ENCODE measurements at regions not wholly inside any gene's neighbourhood (a gene's known extent, or its start where the extent isn't known, plus 50 kb on each side); places are given as distances from the start of the nearest gene placed in this dataset.

- DNase-seq, result no peak
Measured at GRCh38 chr1:5254131-5254725, 599.8 kb downstream of the AJAP1 start.

GRCh38 chr1:5253036-5253435, 598.6 kb downstream of the AJAP1 start:
- DNase-seq, result no peak

- DNase-seq, result no peak
Measured at GRCh38 chr1:5250336-5250735, 595.9 kb downstream of the AJAP1 start.

DNA sequence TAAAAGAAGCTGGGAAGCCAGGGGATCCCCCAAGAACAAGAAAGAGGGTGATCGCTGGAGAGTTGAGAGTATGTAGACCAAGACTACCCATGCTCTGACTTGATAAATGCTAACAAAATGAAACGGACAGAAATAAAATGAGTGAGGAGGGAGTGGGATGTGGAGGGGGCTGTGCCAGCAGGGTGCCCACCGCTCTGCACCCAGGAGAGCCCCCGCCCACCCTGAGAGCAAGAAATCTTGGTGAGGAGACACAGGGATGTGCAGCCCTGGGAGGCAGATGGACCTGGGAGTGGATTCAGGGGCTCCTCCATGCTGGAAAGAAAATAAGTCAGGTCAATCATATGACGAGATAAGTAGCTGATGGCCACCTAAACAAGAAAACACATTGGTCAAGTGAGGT, 590.9 kb downstream of the AJAP1 start:
- DNase-seq, result no peak

- DNase-seq, result no peak
Measured at GRCh38 chr1:5244631-5245285, 590.3 kb downstream of the AJAP1 start.

DNA sequence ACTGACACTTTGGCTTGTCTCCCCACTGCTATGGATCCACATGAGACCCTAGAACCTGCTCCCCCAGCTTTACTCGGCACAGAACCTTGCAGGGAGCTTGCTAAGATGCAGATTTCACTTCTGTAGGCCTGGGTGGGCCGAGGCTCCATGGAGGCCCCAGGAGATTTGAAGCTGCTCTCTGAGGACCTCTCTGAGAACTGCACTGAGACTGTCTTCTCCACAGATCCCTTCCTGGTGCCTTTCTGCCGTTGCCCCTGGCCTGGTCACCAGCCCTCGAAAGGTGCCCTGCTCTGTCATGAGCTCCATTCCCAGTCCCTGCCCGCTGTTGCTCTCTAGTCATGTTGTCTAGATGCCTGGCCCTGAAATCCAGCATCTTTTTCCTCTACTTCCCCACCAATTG, 588.4 kb downstream of the AJAP1 start:
- DNase-seq, result no peak

- DNase-seq, result no peak
Measured at GRCh38 chr1:5239911-5240310, 585.5 kb downstream of the AJAP1 start.

DNA sequence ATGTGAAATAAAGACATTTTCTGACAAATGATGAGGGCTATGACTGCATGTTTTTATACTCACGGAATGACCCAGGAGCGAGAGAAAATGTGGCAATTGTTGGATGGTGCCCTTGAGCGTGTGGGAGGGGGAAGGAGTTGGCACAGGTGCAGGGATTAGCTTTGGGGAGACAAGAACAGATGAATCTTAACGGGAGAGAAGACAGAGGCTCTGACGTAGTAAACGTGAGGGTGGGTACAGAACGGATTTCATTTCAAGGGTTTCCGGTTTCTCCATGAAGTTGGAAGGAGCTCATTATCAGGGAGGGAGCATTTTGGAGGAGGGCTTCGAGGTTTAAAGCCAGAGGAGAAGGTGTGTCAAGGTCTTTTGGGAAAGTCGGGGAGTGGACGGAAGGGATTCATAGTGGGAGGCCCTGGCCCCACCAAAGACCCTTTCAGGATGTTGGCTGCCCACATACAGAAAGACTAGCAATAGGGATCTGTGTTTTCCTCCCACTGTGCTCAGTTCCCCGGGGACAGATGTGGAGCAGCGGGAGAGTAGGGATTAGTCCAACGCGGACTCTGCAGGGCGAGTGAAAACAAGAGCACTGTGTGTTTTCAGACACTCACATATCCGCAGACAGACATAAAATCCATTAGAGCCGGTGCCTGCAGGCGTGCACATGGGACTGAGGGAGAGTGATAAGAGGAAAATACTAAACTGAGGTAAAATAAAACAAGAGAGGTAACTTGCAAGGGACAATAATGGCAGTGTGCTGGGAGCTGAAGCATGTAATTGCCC, 584.1 kb downstream of the AJAP1 start:
- no peak for DNase-seq

DNA sequence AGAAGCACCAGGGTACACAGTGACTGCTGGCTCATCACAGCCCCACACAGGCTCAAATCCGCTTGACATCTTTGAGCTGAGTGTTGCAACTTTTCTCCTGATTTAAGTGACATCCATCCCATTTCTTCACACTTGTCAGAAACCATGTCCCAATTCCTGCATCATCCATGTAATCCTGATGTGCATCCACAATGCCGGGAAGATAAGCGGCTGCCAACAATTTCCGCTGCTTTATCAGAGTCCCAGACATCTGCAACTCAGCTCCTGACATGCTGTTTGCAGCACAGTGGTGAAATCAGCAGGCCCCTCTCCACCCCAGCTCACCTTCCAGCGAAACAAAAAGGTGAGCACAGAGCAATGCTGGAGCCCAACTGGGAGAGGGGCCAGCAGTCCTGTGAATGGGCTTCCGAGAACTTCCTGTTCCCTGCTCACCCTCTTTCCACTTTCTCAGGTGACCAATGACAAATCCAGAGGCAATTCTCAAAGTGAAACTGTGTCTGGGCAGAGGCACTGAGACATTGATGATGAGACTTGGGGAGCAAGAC, 581.0 kb downstream of the AJAP1 start:
- DNase-seq, result no peak

DNA sequence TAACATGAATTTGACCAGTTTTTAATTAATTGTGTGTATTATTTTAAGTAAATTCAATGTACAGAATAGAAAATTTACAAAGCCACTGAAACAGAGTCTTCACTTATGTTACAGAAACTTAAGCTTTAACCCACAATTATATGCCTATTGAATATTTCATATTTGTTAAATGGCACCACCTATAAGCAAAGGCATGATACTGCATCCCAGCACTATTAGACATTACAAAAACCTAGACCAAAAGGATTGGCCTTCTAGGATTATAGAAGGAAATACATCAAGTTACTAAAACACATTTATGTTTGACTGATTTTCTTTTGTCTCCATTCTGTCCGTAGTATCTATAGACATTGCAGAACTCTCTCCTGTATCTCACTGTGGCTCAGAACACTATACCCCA, 578.1 kb downstream of the AJAP1 start:
- DNase-seq, result no peak

DNA sequence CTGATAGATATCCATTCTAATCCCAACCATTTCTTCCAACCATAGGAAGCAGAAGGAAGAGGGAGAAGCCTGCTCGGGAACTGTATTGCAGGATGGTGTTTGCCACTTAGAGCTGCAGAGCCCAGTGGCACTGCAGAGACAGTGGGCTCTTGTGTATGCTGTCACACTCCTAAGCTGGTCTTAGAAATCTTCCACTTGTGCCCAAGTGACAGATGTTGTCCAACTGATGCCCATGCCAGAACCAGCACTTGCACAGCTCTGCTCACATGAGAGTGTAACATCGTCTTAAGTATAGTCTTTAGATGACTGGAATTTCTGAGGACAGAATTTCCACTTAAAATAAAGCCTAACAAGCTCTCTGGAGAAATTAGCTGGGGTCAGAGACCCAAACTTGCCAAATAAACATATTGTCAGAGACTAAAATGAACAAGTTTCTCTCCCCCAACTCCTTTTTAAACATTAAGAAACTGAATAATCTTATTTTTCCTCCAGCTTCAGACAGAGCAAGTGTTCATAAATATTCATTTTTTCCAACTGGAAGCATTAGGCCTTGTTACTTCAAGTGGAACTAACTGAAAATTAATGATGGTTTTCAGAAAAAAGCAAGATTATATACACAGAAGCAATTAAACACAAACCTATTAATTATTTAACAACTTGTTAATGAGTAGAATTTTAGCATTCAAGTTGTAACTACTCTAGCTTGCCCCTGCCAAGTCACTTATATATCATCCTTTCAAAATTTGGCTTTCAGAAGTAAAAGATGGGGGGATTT, 577.3 kb downstream of the AJAP1 start:
- DNase-seq, result no peak

GRCh38 chr1:5227114-5227513, 572.7 kb downstream of the AJAP1 start:
- DNase-seq, result no peak

DNA sequence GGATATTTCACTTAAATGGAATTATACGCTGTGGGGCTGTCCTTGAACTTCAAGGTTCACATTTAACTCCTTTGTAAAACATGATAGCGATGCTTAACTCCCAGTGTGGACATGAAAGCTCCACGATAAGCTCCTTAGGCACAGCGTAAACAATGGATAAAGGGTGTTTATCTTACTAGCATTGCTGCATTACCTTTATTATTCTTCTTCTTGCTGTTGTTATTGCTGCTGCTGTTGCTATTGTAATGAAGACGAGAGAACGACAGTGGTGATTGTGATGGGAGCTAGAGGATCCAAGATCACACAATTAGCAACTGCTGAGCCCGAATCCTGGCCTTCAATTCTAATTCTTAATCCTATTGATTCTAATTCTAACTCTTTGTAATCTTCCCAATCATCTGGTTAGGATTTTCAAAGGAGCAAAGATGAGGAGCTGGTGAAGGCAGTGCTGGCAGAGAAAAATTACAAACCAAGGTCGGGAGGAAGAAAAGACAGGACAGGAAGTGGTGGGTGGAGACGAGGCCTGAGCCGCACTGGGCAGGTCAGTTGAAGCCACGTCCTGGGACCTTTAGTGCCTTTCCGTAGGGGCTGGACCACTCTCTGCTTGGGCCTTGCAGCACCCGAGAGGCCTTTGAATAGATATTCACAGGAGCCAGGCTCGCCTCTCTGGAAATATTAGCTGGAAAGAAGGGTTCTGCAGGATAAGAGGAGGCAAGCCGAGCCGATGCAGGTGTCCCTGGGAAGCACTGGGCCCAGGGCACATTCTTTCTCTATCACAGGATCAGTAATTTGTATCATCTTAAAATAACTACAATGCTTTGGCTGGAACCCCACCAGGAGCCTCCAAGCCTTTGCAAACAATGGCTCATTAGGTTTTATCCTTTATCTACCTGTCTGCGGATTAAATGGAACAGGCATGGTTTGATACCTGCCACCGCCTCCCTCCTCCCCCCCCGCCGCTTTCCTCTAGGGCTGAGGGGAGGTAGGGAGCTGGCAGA, 571.6 kb downstream of the AJAP1 start:
- DNase-seq, result no peak

DNA sequence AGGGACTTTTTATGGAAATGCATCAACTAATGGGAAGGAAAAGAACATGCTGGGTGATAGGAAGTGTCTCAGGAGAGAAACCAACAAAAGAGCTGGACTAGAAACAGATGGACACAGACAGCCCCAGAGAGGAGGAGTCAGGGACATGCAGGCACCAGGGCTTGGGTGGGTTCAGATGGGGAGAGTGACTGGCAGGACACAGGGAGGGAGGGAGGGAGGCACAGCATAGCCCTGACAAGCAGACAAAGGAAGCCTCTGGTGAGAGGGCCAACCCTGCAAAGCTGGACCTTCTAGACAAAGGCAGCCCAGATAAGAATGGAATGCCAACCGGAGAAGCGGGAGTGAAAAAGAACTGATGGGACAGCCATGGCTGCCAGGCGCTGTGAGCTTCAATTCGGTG, 568.8 kb downstream of the AJAP1 start:
- DNase-seq, result no peak

DNA sequence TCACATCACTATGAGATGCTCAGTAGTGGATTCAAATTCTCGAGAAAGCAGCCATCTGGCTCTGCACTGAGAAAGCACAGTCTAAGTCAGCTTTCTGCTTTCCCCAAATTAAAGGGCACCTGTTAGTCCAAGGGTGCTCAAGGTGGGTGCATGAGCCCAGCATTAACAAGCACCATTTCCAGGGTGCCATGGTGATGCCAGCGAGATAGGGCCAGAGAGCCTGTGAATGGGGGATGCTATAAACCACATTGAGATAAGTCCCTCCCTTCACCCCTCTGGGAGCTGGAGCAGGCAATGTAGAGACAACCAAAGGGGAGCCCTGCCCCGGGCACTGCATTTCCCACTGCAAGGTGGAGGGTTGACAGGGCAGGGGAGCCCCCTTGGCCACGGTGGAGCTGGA, 568.2 kb downstream of the AJAP1 start:
- DNase-seq, result no peak

- DNase-seq, result no peak
Measured at GRCh38 chr1:5221451-5221850, 567.0 kb downstream of the AJAP1 start.

DNA sequence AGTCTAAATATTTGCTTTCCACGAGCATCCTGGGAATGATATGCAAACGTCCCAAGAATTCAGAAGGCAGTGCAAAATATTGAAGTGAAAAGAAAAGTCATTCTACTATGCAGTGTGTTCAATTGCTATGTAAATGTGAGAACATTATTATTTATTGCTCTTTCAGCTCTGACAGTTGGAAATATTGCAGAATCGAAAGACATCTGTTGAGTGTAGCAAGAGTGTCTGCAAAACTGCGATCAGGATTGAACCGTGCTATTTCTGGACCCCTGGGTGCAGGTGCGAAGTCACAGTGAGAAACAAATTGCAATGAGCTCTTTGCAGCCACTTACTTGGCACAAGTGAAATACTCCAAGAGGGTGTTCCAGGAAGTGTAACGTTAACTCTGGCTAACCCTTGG, 566.4 kb downstream of the AJAP1 start:
- DNase-seq, result no peak

DNA sequence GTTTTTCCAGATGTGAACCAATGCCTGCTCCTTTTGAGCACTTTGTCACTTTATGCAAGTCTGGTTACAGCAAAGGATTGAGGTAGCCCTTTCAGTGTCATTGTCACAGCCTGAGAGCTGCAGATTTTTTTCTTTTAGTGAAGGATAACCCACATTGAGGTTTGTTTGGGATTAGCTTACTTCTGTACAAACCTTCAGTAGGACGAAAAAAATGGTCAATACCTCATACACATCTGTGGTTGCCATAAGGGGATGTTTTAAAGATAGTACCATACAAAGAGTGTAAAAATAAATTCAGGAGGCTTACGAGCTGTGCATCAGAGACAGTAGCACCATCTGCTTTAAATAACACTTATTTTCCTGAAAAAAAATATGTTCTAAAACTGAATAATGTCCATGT, 566.0 kb downstream of the AJAP1 start:
- DNase-seq, result no peak

DNA sequence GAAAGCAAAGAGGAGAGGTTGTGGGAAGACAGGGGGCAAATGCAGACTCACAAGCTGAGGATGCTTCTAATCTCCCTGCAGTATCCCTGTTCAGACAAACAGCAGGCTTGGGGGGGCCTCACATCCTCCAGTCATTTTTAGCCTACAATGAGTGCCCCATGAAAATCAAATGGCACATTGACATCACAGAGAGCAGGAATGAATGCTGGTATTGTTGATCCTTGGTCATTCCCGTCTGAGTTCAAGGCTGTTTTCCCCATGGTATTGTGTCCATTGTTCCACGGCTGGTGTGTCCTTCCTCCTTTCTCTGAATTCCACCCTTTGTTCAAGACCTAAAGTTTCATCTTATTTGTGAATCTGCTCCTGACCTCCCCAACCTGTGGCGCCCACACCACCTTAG, 545.6 kb downstream of the AJAP1 start:
- no peak for DNase-seq

DNA sequence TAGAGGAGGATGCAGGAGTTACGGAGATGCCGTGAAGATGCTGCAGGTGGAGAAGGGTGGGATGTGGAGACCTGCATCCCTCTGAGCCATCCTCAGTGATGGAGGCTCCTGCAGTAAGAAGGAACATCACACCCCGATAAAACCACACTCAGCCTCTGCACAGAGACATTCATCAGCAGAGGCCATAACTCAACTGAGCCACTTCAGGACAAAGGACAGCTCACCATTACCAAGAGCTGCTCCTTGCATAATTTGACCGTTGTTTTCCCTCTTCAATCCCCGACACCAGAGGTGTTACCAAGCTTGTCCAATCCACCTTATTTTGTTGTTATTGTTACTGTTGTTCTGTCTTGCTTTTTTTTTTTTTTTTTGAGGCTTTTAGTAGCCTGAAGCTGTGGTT, 543.9 kb downstream of the AJAP1 start:
- DNase-seq, result no peak

GRCh38 chr1:5191470-5191869, 537.1 kb downstream of the AJAP1 start:
- DNase-seq, result no peak

DNA sequence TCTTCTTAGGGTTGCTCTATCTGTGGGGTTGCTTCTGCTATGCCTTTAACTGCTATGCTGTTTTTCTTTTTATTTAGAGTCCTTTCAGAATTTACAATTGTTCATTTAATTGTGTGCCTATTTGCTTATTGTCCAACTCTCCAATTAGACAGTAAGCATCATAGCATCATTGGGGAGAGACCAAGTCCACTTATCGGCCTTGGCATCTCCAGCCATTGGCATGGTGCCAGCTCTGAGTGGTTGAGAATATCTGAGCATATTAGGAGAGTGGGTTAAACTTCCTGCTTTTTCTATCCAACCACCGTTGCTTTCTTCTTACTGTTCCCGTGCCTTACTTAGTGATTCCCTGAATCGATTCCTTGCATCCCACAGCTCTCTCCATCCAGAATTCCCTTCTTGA, 535.0 kb downstream of the AJAP1 start:
- DNase-seq, result no peak

Measured in AML-193 (cell line).